GM18505 (cell line): ENCODE measurements at regions not wholly inside any gene's neighbourhood (a gene's known extent, or its start where the extent isn't known, plus 50 kb on each side); places are given as distances from the start of the nearest gene placed in this dataset.
"Not testable (repeated sequence)": the region's sequence is repeated elsewhere in the genome, so short reads cannot be mapped to it uniquely, and the experiment has no call there.

Experiments
- ATAC-seq: cut with Tn5 transposase; IDR thresholded peaks from one replicate; pipeline ENCODE4 v1.9.1; 2021; ENCODE audit not compliant: unreplicated experiment
- POLR2A ChIP-seq: IDR thresholded peaks from 4 replicates; pipeline ENCODE4 v1.6.1; 2011; ENCODE audit warnings: borderline replicate concordance; ENCODE audit not compliant: insufficient read depth, insufficient read length; ENCODE audit errors: extremely low read depth

DNA sequence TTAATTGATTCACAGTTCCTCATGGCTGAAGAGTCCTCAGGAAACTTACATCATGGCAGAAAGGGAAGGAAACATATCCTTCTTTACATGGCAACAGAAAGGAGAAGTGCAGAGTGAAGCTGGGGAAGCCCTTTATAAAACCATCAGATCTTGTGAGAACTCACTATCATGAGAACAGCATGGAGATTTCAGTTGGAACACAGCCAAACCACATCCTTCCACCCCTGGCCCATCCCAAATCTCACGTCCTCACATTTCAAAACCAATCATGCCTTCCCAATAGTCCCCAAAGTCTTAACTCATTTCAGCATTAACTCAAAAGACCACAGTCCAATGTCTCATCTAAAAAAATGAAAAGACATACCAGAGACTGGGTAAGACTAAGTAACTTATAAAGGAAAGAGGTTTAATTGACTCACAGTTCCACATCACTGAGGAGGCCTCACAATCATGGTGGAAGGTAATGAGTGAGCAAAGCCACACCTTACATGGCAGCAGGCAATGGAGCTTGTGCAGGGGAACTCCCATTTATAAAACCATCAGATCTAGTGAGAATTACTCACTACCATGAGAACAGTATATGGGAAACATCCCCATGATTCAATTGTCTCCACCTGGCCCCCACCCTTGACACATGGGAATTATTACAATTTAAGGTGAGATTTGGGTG is 105.2 kb downstream of the MRPL39 start:
- no peak for TF ChIP-seq POLR2A
- peak; percentile 60 for ATAC-seq

DNA sequence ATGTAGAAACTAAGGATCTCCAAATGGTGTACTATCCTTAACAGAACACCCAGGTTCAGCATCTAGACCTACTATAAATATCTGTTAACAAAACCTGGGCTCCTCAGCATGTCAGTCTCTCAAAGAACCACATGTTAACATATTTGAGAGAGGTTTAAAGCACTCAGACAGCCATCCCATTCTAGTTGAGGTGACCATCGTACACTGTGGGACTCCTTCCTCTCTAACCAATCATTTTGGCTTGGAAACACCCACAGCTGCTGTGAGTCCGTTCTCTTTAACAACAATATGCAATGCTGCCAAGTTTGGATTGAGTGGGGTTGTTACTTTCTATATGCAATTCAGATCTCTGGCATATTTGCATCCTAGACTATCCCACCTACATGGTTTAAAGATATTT is 105.8 kb downstream of the MRPL39 start:
- peak; percentile 48 for TF ChIP-seq POLR2A
- peak; percentile 13 for ATAC-seq

- TF ChIP-seq POLR2A: no peak
- no peak for ATAC-seq
Measured at GRCh38 chr21:25500598-25500997, 106.7 kb downstream of the MRPL39 start.

GRCh38 chr21:25496825-25497482 is 110.3 kb downstream of the MRPL39 start:
- ATAC-seq: no peak
- TF ChIP-seq POLR2A: no peak

- ATAC-seq: no peak
- TF ChIP-seq POLR2A: no peak
Measured at GRCh38 chr21:25494804-25495203, 112.5 kb downstream of the MRPL39 start.

GRCh38 chr21:25493722-25494121 is 113.6 kb downstream of the MRPL39 start:
- TF ChIP-seq POLR2A: no peak
- ATAC-seq: no peak

- no peak for ATAC-seq
- no peak for TF ChIP-seq POLR2A
Measured at GRCh38 chr21:25491267-25491666, 116.0 kb downstream of the MRPL39 start.

DNA sequence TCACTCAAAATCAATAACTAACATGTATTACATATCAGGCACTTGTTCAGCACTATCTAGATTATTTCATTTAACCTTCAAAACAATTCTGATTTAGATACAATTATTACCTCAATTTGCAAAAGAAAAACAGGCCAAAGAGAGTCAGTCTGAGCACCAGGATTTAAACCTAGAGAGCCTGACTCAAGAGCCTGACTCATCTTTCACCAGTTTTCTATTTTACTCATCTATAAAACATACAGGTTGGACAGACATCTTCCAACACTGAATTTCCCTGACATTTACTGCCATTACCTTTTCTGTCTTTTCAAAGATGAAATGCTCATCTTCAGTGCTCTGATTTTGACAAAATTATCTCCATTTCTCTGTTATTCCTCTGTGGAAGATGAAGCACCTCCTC is 116.5 kb downstream of the MRPL39 start:
- no peak for TF ChIP-seq POLR2A
- no peak for ATAC-seq

GRCh38 chr21:25489673-25490072 is 117.6 kb downstream of the MRPL39 start:
- no peak for ATAC-seq
- TF ChIP-seq POLR2A: no peak

DNA sequence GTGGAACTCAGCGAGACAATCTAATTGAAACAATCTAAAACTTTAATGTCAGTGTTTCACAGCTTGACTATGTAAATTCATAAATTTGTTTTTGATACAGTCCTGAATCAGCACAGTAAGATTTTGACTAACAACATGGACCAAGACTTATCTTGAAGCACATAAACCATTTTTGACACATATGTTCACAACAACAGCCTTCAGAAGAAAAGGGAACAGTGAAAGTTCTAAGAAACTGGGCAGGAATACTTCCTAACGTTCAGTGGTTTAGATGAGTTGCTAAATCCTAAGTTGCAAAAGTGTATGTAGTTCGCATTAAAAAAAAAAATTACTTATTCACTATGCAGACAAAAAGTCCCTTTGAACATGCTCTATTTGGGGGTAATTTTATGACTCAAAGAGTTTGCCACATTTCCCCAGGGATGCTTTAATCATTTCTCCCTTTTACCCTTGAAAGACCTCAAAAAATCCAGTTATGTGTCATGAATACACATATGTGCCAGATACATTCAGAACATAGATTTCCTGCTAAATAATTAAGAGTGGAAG is 120.2 kb downstream of the MRPL39 start:
- TF ChIP-seq POLR2A: no peak
- ATAC-seq: peak; percentile 67

- TF ChIP-seq POLR2A: no peak
- no peak for ATAC-seq
Measured at GRCh38 chr21:25485914-25486313, 121.4 kb downstream of the MRPL39 start.

DNA sequence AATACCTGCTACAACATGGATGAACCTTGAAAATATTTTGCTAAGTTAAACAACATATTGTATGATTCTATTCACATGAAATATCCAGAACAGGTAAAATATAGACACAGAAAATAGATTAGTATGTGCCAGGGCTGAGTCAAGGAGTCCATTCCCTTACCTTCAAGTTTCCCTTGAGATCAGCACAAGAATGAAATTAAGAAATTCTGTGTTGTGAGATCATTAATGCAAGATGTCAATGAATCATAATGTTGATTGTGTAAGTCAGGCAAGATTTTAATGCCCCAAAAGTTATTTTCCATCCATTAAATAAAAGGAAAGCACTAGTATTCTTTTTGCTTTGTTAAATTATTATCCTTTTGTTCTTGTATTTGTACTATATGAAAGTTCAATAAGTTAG is 139.4 kb downstream of the MRPL39 start:
- TF ChIP-seq POLR2A: no peak
- ATAC-seq: no peak

DNA sequence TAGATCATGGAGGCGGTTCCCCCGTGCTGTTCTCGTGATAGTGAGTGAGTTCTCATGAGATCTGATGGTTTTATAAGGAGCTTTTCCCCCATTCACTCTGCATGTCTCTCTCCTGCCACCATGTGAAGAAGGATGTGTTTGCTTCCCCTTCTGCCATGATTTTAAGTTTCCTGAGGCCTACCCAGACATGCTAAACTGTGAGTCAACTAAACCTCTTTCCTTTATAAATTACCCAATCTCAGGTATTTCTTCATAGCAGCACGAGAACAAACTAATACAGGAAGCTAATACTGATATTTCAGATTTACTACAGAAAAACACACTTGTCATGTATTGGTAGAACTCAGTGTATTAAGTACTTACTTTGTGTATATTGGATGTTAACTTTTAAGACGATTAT is 140.2 kb downstream of the MRPL39 start:
- not testable (repeated sequence) for ATAC-seq

GRCh38 chr21:25466470-25466869 is 140.8 kb downstream of the MRPL39 start:
- no peak for ATAC-seq
- no peak for TF ChIP-seq POLR2A

DNA sequence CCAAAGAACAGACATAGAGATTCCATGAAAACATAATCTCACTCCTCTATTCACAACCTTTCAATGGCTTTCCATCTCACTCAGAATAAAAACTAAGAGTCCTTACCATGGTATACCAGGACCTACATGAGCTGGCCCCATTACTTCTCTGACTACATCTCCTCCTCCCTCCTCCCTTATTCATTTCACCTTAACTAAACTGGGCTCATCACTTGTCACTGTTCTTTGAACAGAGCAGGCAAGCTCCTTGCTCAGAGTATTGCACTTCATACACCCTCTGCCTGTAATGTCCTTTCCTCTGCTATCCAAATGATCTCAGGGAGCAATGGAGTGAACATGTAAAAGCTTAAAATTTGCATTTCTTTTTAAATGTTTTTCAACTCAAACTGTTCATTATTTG is 142.0 kb downstream of the MRPL39 start:
- ATAC-seq: no peak
- no peak for TF ChIP-seq POLR2A

GRCh38 chr21:25464275-25464674 is 143.0 kb downstream of the MRPL39 start:
- TF ChIP-seq POLR2A: peak; percentile 37
- ATAC-seq: peak; percentile 60
